GM19240 (cell line): ENCODE measurements at regions not wholly inside any gene's neighbourhood (a gene's known extent, or its start where the extent isn't known, plus 50 kb on each side); places are given as distances from the start of the nearest gene placed in this dataset.
"Not testable (repeated sequence)": the region's sequence is repeated elsewhere in the genome, so short reads cannot be mapped to it uniquely, and the experiment has no call there.

Source experiments
- DNase-seq: peaks from one replicate; pipeline ENCODE4 v3.0.0; 2011; ENCODE audit warnings: low spot score; ENCODE audit not compliant: insufficient read length

DNA sequence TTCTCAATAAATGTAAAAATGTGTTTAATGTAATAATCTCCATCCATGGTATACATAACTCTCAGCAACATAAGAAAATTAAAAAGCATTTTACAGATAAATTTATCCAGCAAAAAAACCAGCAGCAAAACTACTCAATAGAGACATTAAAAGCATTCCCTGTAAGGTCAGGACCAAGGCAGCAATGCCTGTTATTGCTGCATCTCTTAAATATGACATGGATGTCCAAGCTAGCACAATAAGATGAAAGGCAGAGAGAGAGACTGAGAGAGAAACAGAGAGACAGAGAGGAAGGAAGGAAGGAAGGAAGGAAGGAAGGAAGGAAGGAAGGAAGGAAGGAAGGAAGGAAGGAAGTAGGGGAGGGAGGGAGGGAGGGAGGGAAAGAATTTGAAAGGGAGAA lies 289.0 kb upstream of the PAPPA start:
- no peak for DNase-seq

GRCh38 chr9:115867326-115867725 lies 286.3 kb upstream of the PAPPA start:
- DNase-seq, result no peak

DNA sequence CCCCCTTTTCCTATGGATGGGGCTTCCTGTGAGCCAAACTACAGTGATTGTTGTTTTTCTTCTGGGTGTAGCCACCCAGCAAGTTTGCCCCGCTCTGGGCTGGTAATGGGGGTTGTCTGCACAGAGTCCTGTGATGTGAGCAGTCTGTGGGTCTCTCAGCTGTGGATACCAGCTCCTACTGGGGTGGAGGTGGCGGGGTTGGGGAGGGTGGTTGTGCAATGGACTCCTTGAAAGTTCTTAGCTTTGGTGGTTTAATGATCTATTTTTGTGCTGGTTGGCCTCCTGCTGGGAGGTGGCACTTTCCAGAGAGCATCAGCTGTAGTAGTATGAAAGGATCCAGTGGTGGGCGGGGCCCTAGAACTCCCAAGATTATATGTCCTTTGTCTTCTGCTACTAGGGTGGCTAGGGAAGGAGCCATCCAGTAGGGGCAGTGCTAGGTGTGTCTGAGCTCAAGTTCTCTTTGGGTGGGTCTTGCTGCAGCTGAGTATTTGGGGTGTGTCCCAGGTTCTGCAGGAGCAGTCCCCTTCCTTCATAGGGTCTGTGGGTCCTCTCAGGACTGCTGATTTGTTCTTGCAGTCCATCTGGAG lies 275.6 kb upstream of the PAPPA start:
- no peak for DNase-seq

DNA sequence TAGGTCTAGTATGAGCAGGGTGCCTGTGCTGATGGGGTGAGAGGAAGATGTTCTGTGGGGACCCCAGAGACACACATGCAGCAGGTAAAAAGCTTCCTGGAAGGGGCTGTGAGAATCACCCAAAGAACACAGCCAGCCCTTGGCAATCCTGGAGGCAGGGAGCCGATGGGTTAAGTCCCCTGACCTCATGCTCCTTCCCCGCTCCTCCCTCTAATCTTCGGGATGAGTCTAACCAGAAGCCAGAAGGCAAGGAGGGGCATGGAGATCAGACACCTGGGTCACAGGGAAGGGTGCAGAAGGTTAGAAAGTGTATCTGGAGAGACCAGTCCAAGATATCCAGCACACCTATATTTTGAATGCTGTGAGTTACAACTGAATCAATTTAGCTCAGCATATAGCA lies 274.1 kb upstream of the PAPPA start:
- no peak for DNase-seq

GRCh38 chr9:115880221-115880885 lies 273.2 kb upstream of the PAPPA start:
- no peak for DNase-seq

GRCh38 chr9:115882911-115883310 lies 270.7 kb upstream of the PAPPA start:
- DNase-seq, result no peak

DNA sequence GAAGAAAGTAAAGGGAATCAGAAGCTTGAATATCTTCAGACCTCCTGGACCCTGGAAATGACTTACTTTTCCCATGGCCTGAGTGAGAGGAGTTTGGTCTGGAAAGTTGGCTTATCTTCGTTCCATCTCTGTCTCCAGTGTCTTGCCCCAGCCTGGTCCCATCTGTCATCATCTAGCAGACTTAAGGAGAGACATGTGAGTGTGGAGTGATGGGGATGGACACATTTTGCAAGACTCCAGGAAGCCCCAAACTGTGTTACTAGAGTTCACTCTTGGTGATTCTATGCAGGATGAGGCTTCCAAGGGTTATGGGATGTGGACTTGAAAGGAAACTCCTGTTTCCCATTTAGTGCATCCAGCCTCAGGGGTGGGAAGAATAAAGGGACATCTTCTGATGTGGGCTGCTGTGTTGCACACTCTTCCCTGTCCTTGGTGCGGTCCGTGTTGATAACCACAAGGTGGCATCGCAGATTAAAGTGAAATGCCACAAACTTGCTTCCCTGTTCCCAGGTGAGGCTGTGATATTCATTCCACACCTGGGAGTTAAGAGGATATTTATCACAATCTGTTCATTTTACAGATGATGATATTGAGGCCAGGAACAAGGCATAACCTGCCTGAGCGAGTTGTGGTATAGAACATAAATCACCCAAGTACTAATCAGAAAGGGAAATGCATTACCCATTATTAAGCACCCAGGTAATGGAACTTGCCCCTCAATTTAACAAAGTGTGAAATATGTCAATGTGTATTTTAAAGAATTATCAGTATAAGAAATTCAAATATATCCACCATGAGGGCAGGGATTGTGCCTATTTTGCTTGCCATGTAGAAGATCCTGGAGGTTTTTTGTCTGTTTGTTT lies 269.9 kb upstream of the PAPPA start:
- DNase-seq, result no peak

DNA sequence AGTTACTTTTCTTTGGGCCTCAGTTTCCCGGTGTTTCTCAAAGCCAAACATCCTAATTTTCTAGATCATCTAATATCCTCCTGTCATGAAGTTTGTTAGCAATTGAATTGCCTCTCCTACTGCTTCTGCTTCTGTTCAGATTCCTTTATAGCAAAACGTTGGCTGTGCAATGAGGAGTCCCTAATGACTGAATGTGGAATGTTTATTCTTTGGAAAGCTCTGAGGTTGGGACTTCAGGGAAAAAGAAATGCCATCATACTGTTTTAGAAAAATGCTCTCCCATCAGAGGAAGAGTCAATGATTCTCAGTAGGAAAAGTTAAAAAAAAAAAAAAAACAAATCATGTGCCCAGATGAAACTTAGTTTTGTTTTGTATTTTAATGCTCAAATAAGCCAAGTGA lies 268.7 kb upstream of the PAPPA start:
- DNase-seq, result no peak

- no peak for DNase-seq
These were observed 265.5 kb upstream of the PAPPA start for GRCh38 chr9:115888131-115888530.

DNA sequence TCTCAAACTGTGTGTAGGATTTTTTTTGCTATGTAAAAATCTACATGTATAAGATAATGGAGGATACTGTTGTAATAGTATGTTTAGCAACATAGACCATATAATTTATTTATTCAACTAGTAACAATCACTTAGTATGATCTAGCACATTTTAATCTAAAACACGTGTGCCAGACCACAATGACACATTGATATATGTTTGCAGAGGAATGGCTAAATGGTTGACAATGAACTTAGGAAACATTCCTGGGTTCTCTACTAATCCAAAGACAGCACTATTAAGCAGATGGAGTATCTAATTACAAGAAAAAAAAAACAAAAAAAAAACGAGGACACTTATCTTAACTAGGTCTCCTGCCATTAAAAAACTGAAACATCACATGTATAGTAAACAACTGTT lies 261.7 kb upstream of the PAPPA start:
- DNase-seq, result no peak

GRCh38 chr9:115898478-115898877 lies 255.1 kb upstream of the PAPPA start:
- DNase-seq, result not testable (repeated sequence)

- no peak for DNase-seq
These were observed 252.9 kb upstream of the PAPPA start for GRCh38 chr9:115900698-115901097.

DNA sequence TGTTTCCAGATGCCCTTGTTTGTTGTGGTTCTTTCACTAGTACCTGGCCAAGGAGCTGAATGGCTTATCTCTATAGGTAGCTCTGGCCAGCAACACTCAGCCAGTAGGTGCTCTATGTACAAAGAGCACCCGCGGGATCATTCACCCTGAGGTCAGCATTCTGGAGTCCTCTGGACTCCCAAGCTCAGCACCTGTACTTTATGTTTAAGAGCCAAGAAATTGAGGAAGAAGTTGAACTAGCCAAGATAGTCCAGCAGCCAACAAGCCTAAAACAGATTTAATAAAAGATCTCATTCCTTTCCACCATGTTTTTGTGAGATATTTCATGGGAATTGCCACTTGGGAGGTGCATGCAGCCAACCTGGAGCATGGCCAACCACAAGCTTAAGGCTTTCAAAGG lies 242.6 kb upstream of the PAPPA start:
- no peak for DNase-seq

GRCh38 chr9:115912086-115912485 lies 241.5 kb upstream of the PAPPA start:
- DNase-seq, result no peak

DNA sequence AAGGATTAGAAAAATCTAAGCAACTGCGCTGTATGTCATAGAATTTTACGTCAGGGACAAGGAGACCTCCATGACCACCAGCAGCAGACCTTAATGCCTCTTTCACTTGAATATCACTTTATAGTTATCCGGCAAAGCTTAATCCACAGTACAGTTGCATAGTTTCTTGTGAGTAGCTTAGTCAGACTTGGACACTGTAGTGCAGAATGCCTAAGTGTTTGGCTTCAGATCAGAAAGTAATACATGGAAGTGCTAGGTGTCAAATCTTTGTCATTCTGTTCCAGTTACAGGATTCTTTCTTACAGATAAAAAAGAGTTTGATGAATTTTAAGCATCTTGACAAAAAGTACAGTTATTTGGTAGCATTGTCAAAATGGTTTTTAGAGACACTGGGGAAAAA lies 239.9 kb upstream of the PAPPA start:
- no peak for DNase-seq

DNA sequence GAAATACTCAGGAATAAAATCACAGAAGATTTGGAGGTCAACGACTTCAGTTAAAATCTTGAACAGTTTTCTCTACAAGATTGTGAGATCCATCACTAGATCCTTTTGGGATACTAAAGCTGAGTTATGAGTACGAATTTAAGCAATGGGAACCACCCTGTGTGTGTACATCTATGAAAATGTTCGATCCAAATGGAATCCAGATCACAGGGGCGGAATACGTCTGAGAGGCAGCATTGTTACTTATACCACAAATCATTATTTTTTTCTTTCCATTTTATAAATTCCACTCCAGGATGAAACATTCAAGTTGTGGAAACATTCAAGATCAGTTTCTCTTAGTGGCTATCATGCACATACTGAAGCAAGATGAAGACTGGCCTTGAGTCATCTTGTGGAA lies 239.3 kb upstream of the PAPPA start:
- DNase-seq, result no peak

DNA sequence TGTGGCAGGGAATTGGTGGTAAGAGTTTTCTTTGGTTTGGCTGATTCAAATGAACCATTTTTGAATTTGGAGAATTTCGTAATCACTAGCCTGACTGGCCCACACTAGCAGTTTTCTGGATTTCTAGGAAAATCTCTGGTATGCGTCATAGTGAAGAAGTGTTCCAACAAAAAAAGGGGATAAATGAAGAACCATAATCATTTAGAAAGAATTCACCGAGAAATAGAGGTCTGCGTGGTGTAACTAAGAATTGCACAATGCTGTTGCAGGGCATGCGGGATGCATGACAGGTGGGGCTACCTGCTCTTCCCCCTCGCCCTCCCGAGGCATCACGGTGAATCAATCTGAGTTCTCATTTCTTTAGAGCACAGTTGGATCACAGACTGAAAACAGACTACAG lies 232.3 kb upstream of the PAPPA start:
- DNase-seq, result no peak

DNA sequence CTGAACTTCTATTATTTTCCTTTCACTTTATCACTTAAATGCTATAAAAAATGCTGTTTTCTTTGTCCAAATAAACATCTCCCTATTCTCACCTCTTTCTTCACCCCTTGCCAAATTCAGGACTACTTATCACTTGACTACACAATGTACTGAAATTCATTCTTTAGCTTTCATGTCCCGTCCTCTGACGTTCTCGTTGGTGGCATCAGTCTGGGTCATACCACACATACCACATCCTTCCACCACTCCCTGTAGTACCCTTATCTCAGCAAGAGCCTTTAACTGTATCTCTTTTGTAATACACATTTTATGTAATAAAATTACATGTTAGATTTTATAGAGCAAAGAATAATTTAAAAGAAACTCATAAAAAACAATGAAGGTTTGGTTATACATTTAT lies 231.1 kb upstream of the PAPPA start:
- DNase-seq, result no peak

DNA sequence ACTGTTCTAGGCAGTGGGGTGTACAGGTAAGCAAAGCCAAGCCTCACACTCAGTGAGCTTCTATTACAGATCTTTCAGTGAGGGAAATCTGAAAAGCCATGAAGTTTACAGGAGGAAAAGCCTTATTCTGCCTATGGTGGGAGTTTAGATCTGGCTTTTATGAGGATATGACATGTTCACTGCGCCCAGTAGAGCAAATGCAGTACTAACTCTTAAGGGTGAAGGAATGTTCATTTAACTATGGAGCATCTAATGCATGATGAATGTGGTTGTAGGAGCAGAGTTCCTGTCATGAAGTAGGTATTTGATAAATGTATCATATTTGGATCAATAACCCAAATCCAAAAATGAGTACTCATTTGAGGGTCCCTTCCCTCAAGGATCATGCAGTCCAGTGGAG lies 230.2 kb upstream of the PAPPA start:
- no peak for DNase-seq

- no peak for DNase-seq
These were observed 229.5 kb upstream of the PAPPA start for GRCh38 chr9:115923903-115924668.

- no peak for DNase-seq
These were observed 229.0 kb upstream of the PAPPA start for GRCh38 chr9:115924669-115924987.

DNA sequence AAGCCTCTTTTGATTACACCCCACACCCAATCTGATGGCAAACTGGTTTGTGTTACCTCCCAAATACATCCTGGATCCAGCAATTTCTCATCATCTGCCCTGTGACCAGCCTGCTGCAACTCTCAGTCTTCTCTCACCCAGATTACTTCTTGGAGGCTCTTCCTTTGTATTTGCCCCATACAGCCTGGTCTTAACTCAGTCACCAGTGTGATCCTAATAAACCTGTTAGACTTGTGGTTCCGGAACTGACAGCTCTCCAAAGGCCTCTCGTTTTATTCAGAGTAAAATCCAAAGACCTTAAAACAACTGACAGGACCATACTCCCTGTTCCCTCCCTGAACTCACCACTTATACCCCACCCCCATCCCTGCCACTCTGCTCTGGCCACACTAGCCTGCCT lies 228.2 kb upstream of the PAPPA start:
- no peak for DNase-seq
